HEK293 (cell line): ENCODE measurements at regions not wholly inside any gene's neighbourhood (a gene's known extent, or its start where the extent isn't known, plus 50 kb on each side); places are given as distances from the start of the nearest gene placed in this dataset.

ENCODE experiments used
- CTCF ChIA-PET: fragments of 350-600 bp; formaldehyde crosslinking; extraction: SDS; loops from one replicate; lab custom pipeline; 2021; ENCODE audit warnings: antibody characterized with exemption; lab: Yijun Ruan, JAX
- POLR2A ChIA-PET: fragments of 300-600 bp; formaldehyde crosslinking; extraction: SDS; loops from one replicate; lab custom pipeline; 2020; ENCODE audit warnings: antibody characterized with exemption, inconsistent platforms; lab: Yijun Ruan, JAX
- H3K27ac ChIP-seq: fragments of 200-500 bp; sonication (Bioruptor generic); 2 replicates; pipeline ENCODE4 v1.5.1; 2014; ENCODE audit warnings: low read depth, low read length, control low read depth, inconsistent platforms; ENCODE audit errors: extremely low read depth
- H3K36me3 ChIP-seq, 2 experiments: fragments of 200-500 bp in 1 of 2; sonication (Bioruptor generic) in 1 of 2; 1 replicate in 1 of 2; 2 replicates in 1 of 2; pipeline ENCODE4 v1.5.1; 2014 to 2017; ENCODE audit warnings: inconsistent platforms in 2 of 2, low read length in 2 of 2; ENCODE audit not compliant: control insufficient read depth in 2 of 2, insufficient read depth in 1 of 2
- H3K4me1 ChIP-seq: fragments of 200-500 bp; sonication (Bioruptor generic); 2 replicates; pipeline ENCODE4 v1.5.1; 2014; ENCODE audit warnings: mild to moderate bottlenecking, low read length, inconsistent platforms; ENCODE audit not compliant: control insufficient read depth, insufficient read depth
- H3K4me3 ChIP-seq: 2 replicates; pipeline ENCODE4 v1.5.1; 2011; ENCODE audit warnings: low read depth, mild to moderate bottlenecking, control low read depth, low read length, moderate library complexity
- H3K9me3 ChIP-seq: fragments of 200-500 bp; sonication (Bioruptor generic); 2 replicates; pipeline ENCODE4 v1.5.1; 2014; ENCODE audit warnings: low read depth, low read length, inconsistent platforms; ENCODE audit not compliant: control insufficient read depth, insufficient read depth
- CTCF ChIP-seq: fragments of 450-650 bp; formaldehyde crosslinking; IDR thresholded peaks from 2 replicates; pipeline ENCODE4 v1.5.1; 2016; ENCODE audit warnings: missing biosample characterization, missing genetic modification characterization
- PATZ1 ChIP-seq: fragments of 450-650 bp; formaldehyde crosslinking; IDR thresholded peaks from 2 replicates; pipeline ENCODE4 v1.5.1; 2016; ENCODE audit warnings: missing biosample characterization, missing genetic modification characterization
- YY2 ChIP-seq: fragments of 450-650 bp; formaldehyde crosslinking; IDR thresholded peaks from 2 replicates; pipeline ENCODE4 v1.5.1; 2016; ENCODE audit warnings: missing biosample characterization, missing genetic modification characterization
- ZBTB44 ChIP-seq: fragments of 450-650 bp; IDR thresholded peaks from 2 replicates; pipeline ENCODE4 v1.5.1; 2018; ENCODE audit warnings: missing biosample characterization, mild to moderate bottlenecking, missing genetic modification characterization
- ZNF114 ChIP-seq: fragments of 450-650 bp; formaldehyde crosslinking; IDR thresholded peaks from 2 replicates; pipeline ENCODE4 v1.5.0; 2017; ENCODE audit warnings: missing biosample characterization, missing genetic modification characterization
- ZNF121 ChIP-seq: fragments of 450-650 bp; formaldehyde crosslinking; IDR thresholded peaks from 2 replicates; pipeline ENCODE4 v1.5.1; 2016; ENCODE audit warnings: missing biosample characterization, missing genetic modification characterization
- ZNF311 ChIP-seq: fragments of 450-650 bp; formaldehyde crosslinking; IDR thresholded peaks from 2 replicates; pipeline ENCODE4 v1.5.1; 2017; ENCODE audit warnings: missing biosample characterization, missing genetic modification characterization, borderline replicate concordance
- ZNF341 ChIP-seq: fragments of 450-650 bp; formaldehyde crosslinking; IDR thresholded peaks from 2 replicates; pipeline ENCODE4; 2016; ENCODE audit warnings: low read depth, missing biosample characterization, missing genetic modification characterization
- ZNF366 ChIP-seq: fragments of 450-650 bp; formaldehyde crosslinking; conservative IDR thresholded peaks from 2 replicates; pipeline ENCODE4 v1.5.1; 2016; ENCODE audit warnings: missing biosample characterization, missing genetic modification characterization
- ZNF501 ChIP-seq: fragments of 450-650 bp; formaldehyde crosslinking; IDR thresholded peaks from 2 replicates; pipeline ENCODE4 v1.5.1; 2016; ENCODE audit warnings: missing biosample characterization, missing genetic modification characterization
- ZNF510 ChIP-seq: fragments of 450-650 bp; formaldehyde crosslinking; IDR thresholded peaks from 2 replicates; pipeline ENCODE4 v1.5.1; 2018; ENCODE audit warnings: mild to moderate bottlenecking, missing genetic modification characterization, missing biosample characterization; ENCODE audit not compliant: insufficient replicate concordance
- ZNF548 ChIP-seq: fragments of 450-650 bp; formaldehyde crosslinking; IDR thresholded peaks from 2 replicates; pipeline ENCODE4 v1.5.1; 2016; ENCODE audit warnings: missing biosample characterization, missing genetic modification characterization
- ZNF561 ChIP-seq: fragments of 450-650 bp; IDR thresholded peaks from 2 replicates; pipeline ENCODE4 v1.5.1; 2018; ENCODE audit warnings: missing biosample characterization, missing genetic modification characterization, borderline replicate concordance
- ZNF571 ChIP-seq: fragments of 450-650 bp; formaldehyde crosslinking; IDR thresholded peaks from 2 replicates; pipeline ENCODE4 v1.5.0; 2017; ENCODE audit warnings: missing biosample characterization, missing genetic modification characterization
- ZNF580 ChIP-seq: fragments of 450-650 bp; formaldehyde crosslinking; IDR thresholded peaks from 2 replicates; pipeline ENCODE4 v1.5.1; 2016; ENCODE audit warnings: missing biosample characterization, missing genetic modification characterization
- ZNF596 ChIP-seq: fragments of 450-650 bp; IDR thresholded peaks from 2 replicates; pipeline ENCODE4 v1.5.0; 2018; ENCODE audit warnings: missing biosample characterization, mild to moderate bottlenecking, missing genetic modification characterization, moderate library complexity
- ZNF629 ChIP-seq: fragments of 450-650 bp; formaldehyde crosslinking; IDR thresholded peaks from 2 replicates; pipeline ENCODE4 v1.5.1; 2017; ENCODE audit warnings: missing biosample characterization, missing genetic modification characterization
- ZNF707 ChIP-seq: fragments of 450-650 bp; formaldehyde crosslinking; IDR thresholded peaks from 2 replicates; pipeline ENCODE4 v1.5.1; 2016; ENCODE audit warnings: missing biosample characterization, missing genetic modification characterization
- ZNF76 ChIP-seq: fragments of 450-650 bp; formaldehyde crosslinking; IDR thresholded peaks from 2 replicates; pipeline ENCODE4; 2016; ENCODE audit warnings: low read depth, missing biosample characterization, missing genetic modification characterization, borderline replicate concordance
- ZNF791 ChIP-seq: fragments of 450-650 bp; formaldehyde crosslinking; IDR thresholded peaks from 2 replicates; pipeline ENCODE4 v1.5.1; 2016; ENCODE audit warnings: missing biosample characterization, missing genetic modification characterization

- no peak for TF ChIP-seq ZNF121 (tag by site-specific recombination)
- no peak for TF ChIP-seq ZBTB44
- TF ChIP-seq ZNF707 (tag by site-specific recombination): no peak
- no peak for TF ChIP-seq ZNF510 (tag by site-specific recombination)
- no peak for TF ChIP-seq PATZ1 (tag by site-specific recombination)
- no peak for TF ChIP-seq ZNF311 (tag by site-specific recombination)
Measured at GRCh38 chr6:53412021-53412715, 63.4 kb upstream of the ELOVL5 start (continued).

GRCh38 chr6:53411451-53411850 is 62.7 kb upstream of the ELOVL5 start:
- Histone ChIP-seq H3K27ac (no peak overlapping the region), H3K9me3 (no peaks in the 10 kb centered on the region), H3K4me3 (no peak overlapping the region), H3K36me3 (no peaks in the 10 kb centered on the region), H3K4me1 (no peaks in the 10 kb centered on the region)
- ChIA-PET POLR2A (no interaction called here), CTCF (interaction anchor here (0.7 to 1.9 kb wide), 11 partner anchors 18 to 276 kb away, joined by 3 to 9 read pairs (median 4); no protein-coding TSS in a partner anchor)
- TF ChIP-seq ZNF510 (tag by site-specific recombination) (no peak), ZNF114 (tag by site-specific recombination) (no peak), ZNF580 (tag by site-specific recombination) (no peak), ZNF366 (tag by site-specific recombination) (no peak), ZNF596 (tag by site-specific recombination) (no peak), ZNF501 (tag by site-specific recombination) (no peak), ZNF629 (tag by site-specific recombination) (no peak), ZNF571 (no peak), ZNF548 (tag by site-specific recombination) (no peak), ZNF341 (tag by site-specific recombination) (no peak), YY2 (tag by site-specific recombination) (no peak), CTCF (no peak), PATZ1 (tag by site-specific recombination) (no peak), ZNF76 (no peak), ZNF561 (tag by site-specific recombination) (no peak), ZNF791 (tag by site-specific recombination) (no peak)
